Activated T-cell treated with anti-CD3 and anti-CD28 coated beads, Interleukin-2, amount 50 U/mL, for 4 hours (primary cell): ENCODE measurements at regions not wholly inside any gene's neighbourhood (a gene's known extent, or its start where the extent isn't known, plus 50 kb on each side); places are given as distances from the start of the nearest gene placed in this dataset.

Experiments
- ATAC-seq, 2 donors: fragments of 200-7000 bp; cut with Tn5 transposase; one replicate each; pipeline ENCODE4 v1.10.0; 2021
- DNase-seq: peaks from one replicate; pipeline ENCODE4 v3.0.0-alpha.2; 2020
- H3K27me3 Mint-ChIP-seq: one replicate; pipeline ENCODE4 v1.8.0; 2021; ENCODE audit warnings: low read depth, mixed read lengths
- H3K36me3 Mint-ChIP-seq: one replicate; pipeline ENCODE4 v1.8.0; 2022; ENCODE audit warnings: mixed read lengths; ENCODE audit not compliant: insufficient read depth
- H3K4me1 Mint-ChIP-seq: one replicate; pipeline ENCODE4 v1.8.0; 2021; ENCODE audit warnings: low read depth, mixed read lengths
- H3K4me3 Mint-ChIP-seq: one replicate; pipeline ENCODE4 v1.8.0; 2021; ENCODE audit warnings: mild to moderate bottlenecking, moderate library complexity, mixed read lengths
- H3K9me3 Mint-ChIP-seq: one replicate; pipeline ENCODE4 v1.8.0; 2021; ENCODE audit warnings: mixed read lengths

- no peaks in the 10 kb centered on the region for H3K36me3 Mint-ChIP-seq
- H3K4me3 Mint-ChIP-seq = no peak overlapping the region
Observed at GRCh38 chr21:16342932-16343331, 613.1 kb downstream of the USP25 start.

DNA sequence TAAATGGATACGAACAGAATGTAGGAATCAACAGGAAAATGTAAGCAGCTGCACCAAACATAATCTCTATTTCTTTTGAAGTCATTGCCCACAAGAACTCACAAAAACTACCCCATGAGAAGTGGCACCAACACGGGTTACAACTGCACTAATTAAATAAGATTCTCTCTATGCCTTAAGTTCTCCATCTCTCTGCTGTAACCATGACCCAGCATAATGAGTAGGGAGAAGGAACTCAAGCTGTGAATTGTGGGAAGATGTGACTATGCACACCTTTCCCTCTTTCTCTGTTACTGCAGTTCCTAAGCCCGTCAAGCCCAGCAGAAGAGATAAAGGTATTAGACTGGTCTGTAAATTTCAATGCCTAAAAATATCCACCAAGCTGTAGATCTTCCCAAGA is 614.0 kb downstream of the USP25 start:
- DNase-seq = no peak
- no peak overlapping the region for H3K4me3 Mint-ChIP-seq
- ATAC-seq = no peak
- no peaks in the 10 kb centered on the region for H3K9me3 Mint-ChIP-seq
- no peaks in the 10 kb centered on the region for H3K4me1 Mint-ChIP-seq
- no peaks in the 10 kb centered on the region for H3K27me3 Mint-ChIP-seq
- no peaks in the 10 kb centered on the region for H3K36me3 Mint-ChIP-seq

More at GRCh38 chr21:16342932-16343331, 613.1 kb downstream of the USP25 start:
- H3K9me3 Mint-ChIP-seq = no peaks in the 10 kb centered on the region
- H3K27me3 Mint-ChIP-seq = no peaks in the 10 kb centered on the region
- no peak for DNase-seq
- ATAC-seq = no peak
- H3K4me1 Mint-ChIP-seq = no peaks in the 10 kb centered on the region

GRCh38 chr21:16345757-16346156 is 616.0 kb downstream of the USP25 start:
- H3K4me1 Mint-ChIP-seq = no peaks in the 10 kb centered on the region
- no peaks in the 10 kb centered on the region for H3K27me3 Mint-ChIP-seq
- ATAC-seq (no peak), DNase-seq (no peak)
- H3K36me3 Mint-ChIP-seq = no peaks in the 10 kb centered on the region
- no peaks in the 10 kb centered on the region for H3K9me3 Mint-ChIP-seq
- H3K4me3 Mint-ChIP-seq = no peak overlapping the region

GRCh38 chr21:16347223-16347622 is 617.4 kb downstream of the USP25 start:
- H3K4me1 Mint-ChIP-seq = no peaks in the 10 kb centered on the region
- DNase-seq (no peak), ATAC-seq (no peak)
- no peaks in the 10 kb centered on the region for H3K9me3 Mint-ChIP-seq
- H3K36me3 Mint-ChIP-seq = no peaks in the 10 kb centered on the region
- no peak overlapping the region for H3K4me3 Mint-ChIP-seq
- H3K27me3 Mint-ChIP-seq = no peaks in the 10 kb centered on the region

- DNase-seq (no peak), ATAC-seq (no peak)
- Mint-ChIP-seq H3K4me3 (no peak overlapping the region), H3K27me3 (no peaks in the 10 kb centered on the region), H3K36me3 (no peaks in the 10 kb centered on the region), H3K9me3 (no peaks in the 10 kb centered on the region), H3K4me1 (no peaks in the 10 kb centered on the region)
Observed at GRCh38 chr21:16353764-16354163, 624.0 kb downstream of the USP25 start.

- H3K36me3 Mint-ChIP-seq = no peaks in the 10 kb centered on the region
- no peak for ATAC-seq
- no peaks in the 10 kb centered on the region for H3K9me3 Mint-ChIP-seq
- H3K27me3 Mint-ChIP-seq = no peaks in the 10 kb centered on the region
- no peak for DNase-seq
- no peaks in the 10 kb centered on the region for H3K4me1 Mint-ChIP-seq
- no peak overlapping the region for H3K4me3 Mint-ChIP-seq
Observed at GRCh38 chr21:16357994-16358393, 628.2 kb downstream of the USP25 start.

DNA sequence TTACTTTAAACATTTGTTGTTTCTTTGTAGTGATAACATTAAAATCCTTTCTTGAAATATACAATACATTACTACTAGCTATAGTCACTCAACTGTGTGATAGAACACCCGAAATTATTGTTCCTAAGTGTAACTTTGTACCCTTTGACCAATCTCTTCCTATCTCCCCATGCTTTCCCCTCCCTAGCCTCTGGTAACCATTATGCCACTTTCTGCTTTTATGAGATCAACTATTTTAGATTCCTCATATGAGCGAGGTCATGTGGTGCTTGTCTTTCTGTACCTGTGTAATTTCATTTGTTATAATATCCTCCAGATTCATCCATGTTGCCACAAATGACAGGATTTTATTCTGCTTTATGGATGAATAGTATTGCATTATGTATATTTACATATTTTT is 629.0 kb downstream of the USP25 start:
- no peaks in the 10 kb centered on the region for H3K36me3 Mint-ChIP-seq
- DNase-seq = no peak
- no peak for ATAC-seq
- no peaks in the 10 kb centered on the region for H3K4me1 Mint-ChIP-seq
- H3K27me3 Mint-ChIP-seq = no peaks in the 10 kb centered on the region
- H3K4me3 Mint-ChIP-seq = no peak overlapping the region
- H3K9me3 Mint-ChIP-seq = no peaks in the 10 kb centered on the region

GRCh38 chr21:16363100-16363499 is 633.3 kb downstream of the USP25 start:
- DNase-seq (no peak), ATAC-seq (no peak)
- Mint-ChIP-seq H3K27me3 (no peaks in the 10 kb centered on the region), H3K4me3 (no peak overlapping the region), H3K4me1 (no peaks in the 10 kb centered on the region), H3K9me3 (no peaks in the 10 kb centered on the region), H3K36me3 (no peaks in the 10 kb centered on the region)

DNA sequence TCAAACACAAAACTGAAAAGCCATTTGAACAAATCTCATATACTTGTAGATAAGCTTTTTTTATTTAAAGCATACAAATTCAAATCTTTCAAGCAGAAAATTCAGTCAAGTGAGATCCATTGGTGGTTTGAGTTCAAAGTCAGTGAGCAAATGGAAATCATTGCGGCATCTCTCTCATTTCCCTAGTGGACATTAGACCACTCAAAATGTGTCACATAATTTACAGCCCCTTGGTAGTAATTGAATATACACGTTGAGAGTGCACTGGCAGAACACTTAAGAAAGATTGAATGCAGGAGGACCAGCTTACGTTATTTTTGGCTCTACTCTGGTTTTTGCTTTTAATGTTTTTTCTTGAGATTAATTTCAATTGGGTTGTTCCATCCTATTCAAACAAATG is 633.7 kb downstream of the USP25 start:
- DNase-seq = no peak
- Mint-ChIP-seq H3K27me3 (no peaks in the 10 kb centered on the region), H3K9me3 (no peaks in the 10 kb centered on the region), H3K4me3 (no peak overlapping the region), H3K4me1 (no peaks in the 10 kb centered on the region), H3K36me3 (no peaks in the 10 kb centered on the region)
- no peak for ATAC-seq

DNA sequence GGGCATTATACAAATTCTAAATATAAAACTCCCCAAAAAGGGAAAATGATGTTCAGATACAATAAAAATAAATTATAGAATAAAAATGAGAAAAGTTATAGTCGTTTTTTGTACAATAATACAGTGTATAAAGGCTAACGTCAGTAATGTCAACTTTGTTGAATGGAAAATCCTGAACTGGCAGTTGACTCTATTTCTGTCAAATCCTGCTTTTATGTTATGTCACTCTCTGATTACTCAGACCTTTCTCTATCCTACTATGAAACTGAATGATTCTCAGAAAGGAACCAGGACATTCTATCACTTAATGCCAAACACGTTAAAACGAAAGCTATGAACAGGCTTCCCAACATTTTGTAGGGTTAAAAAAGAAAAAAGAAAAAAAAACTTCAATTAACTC is 636.4 kb downstream of the USP25 start:
- no peak for ATAC-seq

GRCh38 chr21:16367079-16367478 is 637.3 kb downstream of the USP25 start:
- H3K4me3 Mint-ChIP-seq = no peak overlapping the region
- H3K9me3 Mint-ChIP-seq = no peaks in the 10 kb centered on the region
- no peaks in the 10 kb centered on the region for H3K27me3 Mint-ChIP-seq
- ATAC-seq = no peak
- no peak for DNase-seq
- no peaks in the 10 kb centered on the region for H3K4me1 Mint-ChIP-seq
- H3K36me3 Mint-ChIP-seq = no peaks in the 10 kb centered on the region

More for the DNA sequence above, 636.4 kb downstream of the USP25 start:
- Mint-ChIP-seq H3K4me3 (no peak overlapping the region), H3K9me3 (no peaks in the 10 kb centered on the region), H3K27me3 (no peaks in the 10 kb centered on the region), H3K36me3 (no peaks in the 10 kb centered on the region), H3K4me1 (no peaks in the 10 kb centered on the region)
- no peak for DNase-seq

DNA sequence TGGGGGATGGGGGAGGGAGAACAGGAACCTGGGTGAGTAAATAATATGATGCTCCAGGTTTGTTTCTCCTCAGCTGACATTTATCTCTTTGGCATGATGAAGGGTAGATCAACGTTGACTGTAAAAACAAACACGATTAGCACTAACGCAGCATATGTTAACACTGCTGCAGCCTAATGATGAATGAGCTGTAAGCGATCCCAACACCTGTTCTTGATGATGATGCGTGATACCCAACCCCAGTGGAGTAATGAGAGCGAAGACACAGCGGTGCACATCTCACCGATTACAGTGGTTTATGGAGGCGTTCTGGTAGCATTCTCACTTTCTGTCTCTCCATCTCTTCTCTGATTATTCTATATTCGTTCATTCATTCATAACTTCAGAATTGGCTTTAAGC is 640.4 kb downstream of the USP25 start:
- no peak for ATAC-seq
- H3K9me3 Mint-ChIP-seq = no peaks in the 10 kb centered on the region
- DNase-seq = no peak
- H3K4me3 Mint-ChIP-seq = no peak overlapping the region
- H3K27me3 Mint-ChIP-seq = no peaks in the 10 kb centered on the region
- no peaks in the 10 kb centered on the region for H3K36me3 Mint-ChIP-seq
- no peaks in the 10 kb centered on the region for H3K4me1 Mint-ChIP-seq

- Mint-ChIP-seq H3K4me3 (no peak overlapping the region), H3K36me3 (no peaks in the 10 kb centered on the region), H3K9me3 (no peaks in the 10 kb centered on the region), H3K4me1 (no peaks in the 10 kb centered on the region), H3K27me3 (no peaks in the 10 kb centered on the region)
- DNase-seq = no peak
- ATAC-seq = no peak
Observed at GRCh38 chr21:16372586-16372985, 642.8 kb downstream of the USP25 start.

GRCh38 chr21:16376673-16377072 is 646.9 kb downstream of the USP25 start:
- ATAC-seq (no peak), DNase-seq (no peak)
- H3K9me3 Mint-ChIP-seq = no peaks in the 10 kb centered on the region
- no peaks in the 10 kb centered on the region for H3K36me3 Mint-ChIP-seq
- no peaks in the 10 kb centered on the region for H3K27me3 Mint-ChIP-seq
- H3K4me1 Mint-ChIP-seq = no peaks in the 10 kb centered on the region
- no peak overlapping the region for H3K4me3 Mint-ChIP-seq

- no peaks in the 10 kb centered on the region for H3K36me3 Mint-ChIP-seq
- H3K4me3 Mint-ChIP-seq = no peak overlapping the region
- H3K4me1 Mint-ChIP-seq = no peaks in the 10 kb centered on the region
- ATAC-seq = no peak
- DNase-seq = no peak
- H3K9me3 Mint-ChIP-seq = no peaks in the 10 kb centered on the region
- no peaks in the 10 kb centered on the region for H3K27me3 Mint-ChIP-seq
Observed at GRCh38 chr21:16377120-16377658, 647.4 kb downstream of the USP25 start.

DNA sequence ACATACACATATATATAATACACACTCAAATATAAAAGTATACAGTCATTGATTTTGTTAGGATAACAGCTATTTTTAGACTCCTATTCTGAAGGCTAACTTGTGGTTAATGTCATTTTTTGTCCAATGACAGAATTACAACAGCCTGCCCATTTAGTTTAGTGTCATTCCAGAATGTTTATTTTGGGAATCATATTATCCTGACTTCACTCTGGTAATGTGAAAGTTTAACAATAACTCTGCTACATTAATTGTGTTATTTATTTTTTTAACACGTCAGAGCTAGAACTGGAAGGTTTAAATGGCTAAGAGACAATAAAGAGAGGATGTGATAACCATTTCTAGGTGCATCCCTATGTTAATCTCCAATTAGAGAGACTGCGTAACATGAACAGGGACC is 648.1 kb downstream of the USP25 start:
- no peak for DNase-seq
- H3K27me3 Mint-ChIP-seq = no peaks in the 10 kb centered on the region
- no peaks in the 10 kb centered on the region for H3K4me1 Mint-ChIP-seq
- H3K4me3 Mint-ChIP-seq = no peak overlapping the region
- no peak for ATAC-seq
- no peaks in the 10 kb centered on the region for H3K9me3 Mint-ChIP-seq
- no peaks in the 10 kb centered on the region for H3K36me3 Mint-ChIP-seq
